ENCODE measurements at regions not wholly inside any gene's neighbourhood (a gene's known extent, or its start where the extent isn't known, plus 50 kb on each side); places are given as distances from the start of the nearest gene placed in this dataset.

GRCh38 chr13:65011378-65011777 lies 2218.8 kb downstream of the PCDH9 start:
- POLR2A ChIA-PET (ENCODE audit: unreplicated experiment), result no interaction called here
- no CpG with 5 or more reads among the region's 3 CpGs for WGBS, 2 experiments (ENCODE audit: extremely low coverage in 2 of 2, insufficient read length in 1 of 2)
- intact Hi-C loops (cut with micrococcal nuclease), result no loop called here

More at GRCh38 chr13:65011378-65011777, 2218.8 kb downstream of the PCDH9 start:
- Histone ChIP-seq H3K4me1 (ENCODE audit: control insufficient read depth, insufficient read depth, low read length) (no peaks in the 10 kb centered on the region), H3K9me3 (ENCODE audit: control insufficient read depth, insufficient read depth, low read length) (no peaks in the 10 kb centered on the region), H2BK20ac (ENCODE audit: low read depth, low read length) (no peak overlapping the region), H4K8ac (ENCODE audit: low read depth in 2 of 2, low read length in 2 of 2) (no peak overlapping the region), H3K79me1 (ENCODE audit: low read depth in 1 of 2, low read length in 2 of 2) (no peaks in the 10 kb centered on the region), H2AFZ (replicated peaks; ENCODE audit: low read length, poor library complexity) (no peak overlapping the region), H3K36me3 (ENCODE audit: control insufficient read depth, insufficient read depth, low read length) (no peaks in the 10 kb centered on the region), H3K9ac (ENCODE audit: low read depth, low read length) (no peak overlapping the region), H3K4me2 (ENCODE audit: low read depth, low read length) (no peak overlapping the region), H4K5ac (ENCODE audit: low read depth, low read length) (no peak overlapping the region), H2AK9ac (replicated peaks; ENCODE audit: low read depth, low read length, poor library complexity) (no peak overlapping the region), H3K23ac (ENCODE audit: low read depth, low read length) (no peak overlapping the region), H2BK15ac (ENCODE audit: low read depth, low read length) (no peak overlapping the region), H3K56ac (ENCODE audit: extremely low read depth, insufficient read depth, low read length) (no peak overlapping the region), H3K4me3 (ENCODE audit: insufficient read depth, low read depth, low read length) (no peak overlapping the region), H3K14ac (replicated peaks; ENCODE audit: low read depth, low read length) (no peak overlapping the region), H2BK120ac (ENCODE audit: low read depth, low read length) (no peak overlapping the region), H2BK5ac (ENCODE audit: low read depth, low read length, poor library complexity, severe bottlenecking) (no peak overlapping the region), H2AK5ac (ENCODE audit: low read depth, low read length) (no peak overlapping the region), H3K18ac (ENCODE audit: low read depth, low read length) (no peak overlapping the region), H3K9me1 (ENCODE audit: insufficient read depth, low read length) (no peaks in the 10 kb centered on the region), H3K27me3 (ENCODE audit: control insufficient read depth, insufficient read depth, low read length) (no peaks in the 10 kb centered on the region), H4K20me1 (ENCODE audit: insufficient read depth, low read length) (no peaks in the 10 kb centered on the region), H3K4ac (ENCODE audit: low read depth, low read length) (no peak overlapping the region), H3K27ac (ENCODE audit: insufficient read depth, low read length) (no peak overlapping the region), H4K91ac (ENCODE audit: insufficient read depth, low read depth, low read length) (no peak overlapping the region)
- in situ Hi-C loops (cut with MboI; ENCODE audit: low sequenced_read_pairs), result no loop called here
- ATAC-seq (ENCODE audit: low read depth) (no peak), DNase-seq (no peak)
- BruUV-seq (replicated peaks), result no TSS peak
- no peak for TF ChIP-seq BHLHE40 (IDR thresholded peaks at IDR 0.05; ENCODE audit: low read depth, low read length)
- no peak for TF ChIP-seq RAD21 (IDR thresholded peaks at IDR 0.05; ENCODE audit: low read length)
- no peak for TF ChIP-seq FOS (IDR thresholded peaks at IDR 0.05; ENCODE audit: low read depth, low read length)
- TF ChIP-seq ELK1 (IDR thresholded peaks at IDR 0.05; ENCODE audit: borderline replicate concordance, low read depth, low read length), result no peak
- no peak for TF ChIP-seq MXI1 (IDR thresholded peaks at IDR 0.05; ENCODE audit: borderline replicate concordance, low read depth, low read length)
- TF ChIP-seq RCOR1 (IDR thresholded peaks at IDR 0.05; ENCODE audit: insufficient replicate concordance, low read length), result no peak
- no peak for TF ChIP-seq USF2 (IDR thresholded peaks at IDR 0.05; ENCODE audit: low read depth, low read length)
- no peak for TF ChIP-seq RFX5 (IDR thresholded peaks at IDR 0.05; ENCODE audit: low read depth, low read length)
- TF ChIP-seq CTCF (conservative IDR thresholded peaks at IDR 0.05; ENCODE audit: low read depth, low read length), result no peak
- no peak for TF ChIP-seq CEBPB (IDR thresholded peaks at IDR 0.05; ENCODE audit: low read depth, low read length)
- no peak for TF ChIP-seq POLR2A (IDR thresholded peaks at IDR 0.05; ENCODE audit: low read depth, low read length)
- no peak for TF ChIP-seq CHD1 (IDR thresholded peaks at IDR 0.05; ENCODE audit: low read depth, low read length)
- no peak for TF ChIP-seq NFE2L2 (IDR thresholded peaks at IDR 0.05; ENCODE audit: low read depth, low read length)
- TF ChIP-seq MAZ (IDR thresholded peaks at IDR 0.05; ENCODE audit: borderline replicate concordance, low read depth, low read length), result no peak
- no peak for TF ChIP-seq SMC3 (IDR thresholded peaks at IDR 0.05; ENCODE audit: low read depth, low read length)
- TF ChIP-seq MAFK (IDR thresholded peaks at IDR 0.05; ENCODE audit: low read depth, low read length), result no peak
- CTCF ChIA-PET, result no interaction called here
- dilution Hi-C loops (cut with HindIII; ENCODE audit: low sequenced_read_pairs, unreplicated experiment), result no loop called here
